D721Med (cell line): ENCODE measurements at regions not wholly inside any gene's neighbourhood (a gene's known extent, or its start where the extent isn't known, plus 50 kb on each side); places are given as distances from the start of the nearest gene placed in this dataset.
A peak's percentile ranks its signal among the peaks of the same experiment; 100 is the strongest.

Source experiments
- DNase-seq: peaks from one replicate; pipeline ENCODE4 v3.0.0; 2011; ENCODE audit warnings: low spot score; ENCODE audit not compliant: insufficient read length
- FAIRE-seq: peaks from 2 replicates; lab custom pipeline; 2011; peaks lifted over from hg19 to GRCh38; lab: Jason Lieb, UNC
- TF ChIP-seq, protein P1 (sequence below): IDR thresholded peaks from 2 replicates; pipeline ENCODE4 v1.5.1; 2012; ENCODE audit warnings: mild to moderate bottlenecking, control low read depth; ENCODE audit not compliant: insufficient read depth; ENCODE audit errors: missing control alignments

DNA sequence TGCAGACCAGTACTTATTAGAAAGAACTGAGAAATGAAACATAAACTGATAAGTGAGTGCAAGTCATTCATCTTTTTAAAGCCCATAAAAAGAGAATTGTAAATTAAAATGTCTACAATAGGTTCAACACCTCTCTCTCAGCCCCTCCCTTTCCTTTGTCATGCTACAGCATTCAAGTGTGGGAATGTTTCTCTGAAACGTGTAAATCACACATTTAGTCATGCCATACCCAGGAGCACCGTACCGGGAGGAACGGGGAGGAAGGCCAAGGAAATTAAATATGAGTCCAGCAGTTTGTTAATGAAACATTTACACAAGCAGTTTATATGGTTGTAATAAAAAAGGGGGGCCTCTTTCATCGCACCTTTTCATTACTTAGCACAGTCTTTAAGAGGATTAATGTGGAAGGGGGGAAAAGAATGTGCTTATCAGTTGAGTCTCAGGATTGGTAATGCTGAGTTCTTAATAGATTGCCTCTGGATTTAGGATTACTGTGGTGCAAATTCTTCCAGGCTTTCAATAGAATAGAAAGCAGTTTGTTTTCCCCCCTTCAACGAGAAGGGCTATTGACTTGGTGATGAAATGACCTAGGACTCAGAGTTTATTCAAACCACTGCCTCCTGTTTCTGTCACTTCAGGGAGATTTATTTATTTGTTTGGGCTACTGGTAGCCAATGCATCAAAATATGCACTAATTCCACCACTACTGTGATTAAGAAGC is 176.0 kb upstream of the ZNF608 start:
- FAIRE-seq = peak; percentile 94
- TF ChIP-seq, protein P1, sequence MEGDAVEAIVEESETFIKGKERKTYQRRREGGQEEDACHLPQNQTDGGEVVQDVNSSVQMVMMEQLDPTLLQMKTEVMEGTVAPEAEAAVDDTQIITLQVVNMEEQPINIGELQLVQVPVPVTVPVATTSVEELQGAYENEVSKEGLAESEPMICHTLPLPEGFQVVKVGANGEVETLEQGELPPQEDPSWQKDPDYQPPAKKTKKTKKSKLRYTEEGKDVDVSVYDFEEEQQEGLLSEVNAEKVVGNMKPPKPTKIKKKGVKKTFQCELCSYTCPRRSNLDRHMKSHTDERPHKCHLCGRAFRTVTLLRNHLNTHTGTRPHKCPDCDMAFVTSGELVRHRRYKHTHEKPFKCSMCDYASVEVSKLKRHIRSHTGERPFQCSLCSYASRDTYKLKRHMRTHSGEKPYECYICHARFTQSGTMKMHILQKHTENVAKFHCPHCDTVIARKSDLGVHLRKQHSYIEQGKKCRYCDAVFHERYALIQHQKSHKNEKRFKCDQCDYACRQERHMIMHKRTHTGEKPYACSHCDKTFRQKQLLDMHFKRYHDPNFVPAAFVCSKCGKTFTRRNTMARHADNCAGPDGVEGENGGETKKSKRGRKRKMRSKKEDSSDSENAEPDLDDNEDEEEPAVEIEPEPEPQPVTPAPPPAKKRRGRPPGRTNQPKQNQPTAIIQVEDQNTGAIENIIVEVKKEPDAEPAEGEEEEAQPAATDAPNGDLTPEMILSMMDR = no peak
- DNase-seq = no peak

DNA sequence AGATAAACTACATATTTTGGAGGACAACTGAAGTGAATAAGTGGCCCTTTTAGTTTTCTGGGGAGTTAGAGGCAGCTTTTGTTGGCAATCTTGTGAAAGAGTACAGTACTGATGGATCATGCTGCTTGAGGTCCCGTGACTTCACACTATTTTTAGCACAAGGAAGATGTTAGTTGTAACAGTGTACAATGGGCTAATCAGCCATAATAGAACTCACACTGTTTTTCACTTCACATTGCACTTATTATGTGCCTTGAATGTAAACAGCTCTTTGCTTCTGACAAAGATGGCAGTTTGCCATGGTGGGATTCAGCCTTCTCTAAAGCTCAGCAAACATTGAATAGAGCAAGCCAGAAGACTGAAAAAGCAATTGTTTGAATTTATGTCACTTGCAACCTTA is 176.7 kb upstream of the ZNF608 start:
- FAIRE-seq (peak; percentile 64), DNase-seq (no peak)
- TF ChIP-seq, protein P1 = no peak

DNA sequence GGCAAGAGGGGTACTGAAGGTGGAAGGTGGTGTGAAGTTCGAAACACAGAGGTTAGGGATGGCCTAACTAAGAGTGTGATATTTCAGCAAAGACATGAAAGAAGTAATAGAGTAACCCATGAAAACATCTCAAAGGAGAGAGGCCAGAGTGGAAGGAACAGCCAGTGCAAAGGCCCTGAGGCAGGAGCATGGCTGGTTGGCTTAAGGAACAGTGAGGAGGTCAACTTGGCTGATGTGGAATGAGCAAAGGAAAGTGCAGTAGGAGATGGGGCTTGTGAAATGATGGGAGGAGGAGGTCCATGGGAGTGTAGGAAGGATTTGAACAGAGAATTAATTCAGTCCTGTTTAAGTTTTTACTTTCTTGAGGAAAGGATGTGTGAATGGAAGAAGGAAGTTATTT is 178.3 kb upstream of the ZNF608 start:
- DNase-seq = no peak
- FAIRE-seq = no peak
- TF ChIP-seq, protein P1 = no peak

DNA sequence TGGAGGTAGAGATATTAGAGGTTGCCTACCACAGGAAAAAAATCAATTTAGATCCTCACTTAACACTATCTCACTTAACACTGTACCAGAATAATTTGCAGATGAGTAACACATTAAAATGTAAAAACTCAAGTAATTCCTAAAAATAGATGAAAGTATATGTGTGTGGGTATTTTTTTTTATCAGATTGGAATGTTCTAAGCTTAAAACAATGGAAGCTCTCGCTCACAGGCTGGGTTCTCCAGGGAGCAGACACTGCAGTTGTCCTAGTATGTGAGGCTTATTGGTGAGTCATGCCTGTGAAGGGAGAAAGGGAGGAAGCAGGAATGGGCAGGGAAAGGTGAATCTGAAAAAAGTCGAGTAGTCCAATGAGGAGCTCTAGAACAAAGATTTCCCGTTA is 181.3 kb upstream of the ZNF608 start:
- FAIRE-seq = no peak
- TF ChIP-seq, protein P1 = no peak
- no peak for DNase-seq

DNA sequence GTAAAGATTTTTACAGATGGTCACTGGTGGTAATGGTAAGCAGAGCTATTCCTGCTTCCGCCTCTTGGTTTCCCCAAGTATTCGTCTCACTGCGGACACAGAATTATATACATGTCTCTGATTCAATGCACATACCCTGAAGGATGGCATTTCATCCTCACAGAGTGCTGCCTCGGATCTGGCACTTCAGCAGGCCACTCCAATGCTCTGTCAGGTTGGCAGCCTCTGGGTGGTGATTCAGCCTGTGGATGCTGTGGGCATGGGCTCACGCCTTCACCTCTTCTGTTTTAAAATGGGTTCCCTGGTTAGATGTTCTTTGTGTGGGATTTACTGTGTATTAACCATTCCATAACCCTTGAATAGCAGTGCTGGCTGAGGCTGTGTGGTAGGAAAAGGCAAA is 182.6 kb upstream of the ZNF608 start:
- FAIRE-seq = no peak
- TF ChIP-seq, protein P1 = no peak
- no peak for DNase-seq

DNA sequence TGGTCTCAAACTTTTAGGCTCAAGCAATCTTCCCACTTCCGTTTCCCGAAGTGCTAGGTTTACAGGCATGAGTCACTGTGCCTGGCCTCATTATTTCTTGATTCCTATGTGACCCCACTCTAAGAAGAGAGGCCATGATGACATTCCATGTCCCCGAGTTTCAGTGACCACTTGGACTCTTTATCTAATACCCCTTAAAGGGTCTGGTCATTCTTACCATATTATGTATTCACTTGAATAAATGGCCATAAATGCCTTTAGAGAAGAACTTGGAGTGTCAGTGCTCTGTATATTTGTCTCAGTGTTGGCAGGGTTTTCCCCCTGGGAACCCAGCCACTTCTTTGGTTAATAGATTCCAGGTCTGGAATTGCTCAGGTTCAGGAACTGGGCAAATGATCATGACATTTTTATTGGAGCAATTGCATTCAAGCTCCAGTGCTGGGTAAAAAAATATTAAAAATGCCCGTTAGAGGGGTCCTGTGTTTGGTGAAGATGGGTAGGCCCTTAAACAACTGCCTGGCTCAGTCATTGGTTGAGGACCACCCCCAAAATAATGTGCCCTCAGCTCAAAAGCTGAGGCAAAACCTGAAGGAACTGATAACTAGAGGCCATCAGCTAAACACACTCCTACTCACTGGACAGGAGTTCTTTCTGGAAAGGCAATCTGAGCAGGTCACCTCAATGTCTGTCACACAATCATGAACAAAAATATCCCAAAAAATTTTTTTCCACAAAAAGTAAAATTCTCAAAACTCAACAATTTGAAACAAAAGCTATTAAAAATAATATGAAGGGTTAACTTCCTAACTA is 186.6 kb upstream of the ZNF608 start:
- TF ChIP-seq, protein P1 = no peak
- DNase-seq = no peak
- FAIRE-seq = no peak

DNA sequence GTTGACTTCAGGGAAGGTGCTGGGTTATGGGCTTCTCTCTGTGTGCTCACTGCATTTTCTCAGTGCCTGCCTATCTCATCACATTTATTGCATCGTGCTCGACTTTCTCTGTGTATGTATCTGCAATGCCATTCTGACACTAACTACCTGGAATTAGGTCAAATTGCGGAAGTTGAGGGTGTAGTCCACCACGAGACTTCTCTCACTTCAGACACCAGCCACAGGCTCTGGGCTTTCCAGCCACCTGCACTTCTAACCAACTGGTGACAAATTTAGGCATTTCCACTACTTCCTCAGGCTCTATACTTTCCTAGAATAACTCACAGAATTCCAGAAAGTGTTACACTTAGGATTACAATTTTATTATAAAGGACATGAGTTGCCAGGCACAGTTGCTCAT is 188.6 kb upstream of the ZNF608 start:
- TF ChIP-seq, protein P1 = no peak
- DNase-seq (no peak), FAIRE-seq (no peak)
